Tibial nerve (tissue), 4 donors: ENCODE measurements at regions not wholly inside any gene's neighbourhood (a gene's known extent, or its start where the extent isn't known, plus 50 kb on each side); places are given as distances from the start of the nearest gene placed in this dataset.
"Not testable (repeated sequence)": the region's sequence is repeated elsewhere in the genome, so short reads cannot be mapped to it uniquely, and the experiment has no call there.

Experiments used
- DNase-seq, 2 donors: peaks; one replicate each; pipeline ENCODE4 v3.0.0-alpha.2; 2019; ENCODE audit warnings: low spot score in 2 of 2
- H3K27ac ChIP-seq, 4 donors: fragments of 200-600 bp; sonication (generic) in 3 of 4; one replicate each; pipeline ENCODE4 v1.5.1; 2017 to 2019; ENCODE audit warnings: mild to moderate bottlenecking in 1 of 4
- H3K27me3 ChIP-seq, 2 donors: fragments of 200-600 bp; sonication (generic) in 1 of 2; one replicate each; pipeline versions ENCODE4 v1.5.1 to v1.6.0; 2017 to 2019
- H3K36me3 ChIP-seq, 3 donors: fragments of 200-600 bp; sonication (generic); one replicate each; pipeline ENCODE4 v1.5.1; 2018 to 2019
- H3K4me1 ChIP-seq, 4 donors: fragments of 200-600 bp; sonication (generic) in 3 of 4; one replicate each; pipeline ENCODE4 v1.5.1; 2017 to 2019
- H3K4me3 ChIP-seq, 4 donors: fragments of 200-600 bp; sonication (generic) in 3 of 4; one replicate each; pipeline ENCODE4 v1.5.1; 2017 to 2019; ENCODE audit warnings: mild to moderate bottlenecking in 1 of 4, moderate library complexity in 1 of 4
- H3K9me3 ChIP-seq, 4 donors: fragments of 200-600 bp; sonication (generic) in 3 of 4; one replicate each; pipeline ENCODE4 v1.5.1; 2017 to 2019
- EP300 ChIP-seq, 2 donors: sonication (generic); formaldehyde crosslinking; IDR thresholded peaks; one replicate each; pipeline ENCODE4 v1.6.1; 2017; ENCODE audit warnings: antibody characterized with exemption in 2 of 2, mild to moderate bottlenecking in 1 of 2
- POLR2A ChIP-seq, 2 donors: fragments of 450-650 bp; IDR thresholded peaks; one replicate each; pipeline ENCODE4 v1.6.1; 2017; ENCODE audit warnings: antibody characterized with exemption in 2 of 2, mild to moderate bottlenecking in 2 of 2, moderate library complexity in 2 of 2
- WGBS, 2 donors: methylation state at CpG; one replicate each; pipeline ENCODE4 v1.1.5; 2018; 5-methylcytosine and 5-hydroxymethylcytosine counted together
- TF ChIP-seq, protein P1 (sequence below), 5 experiments: fragments of 200-600 bp in 3 of 5; fragments of 450-650 bp in 2 of 5; sonication (generic) in 3 of 5; IDR thresholded peaks; one replicate each; pipeline ENCODE4 v1.5.1; 2016 to 2019; ENCODE audit warnings: antibody characterized with exemption in 5 of 5, mild to moderate bottlenecking in 3 of 5, moderate library complexity in 2 of 5

DNA sequence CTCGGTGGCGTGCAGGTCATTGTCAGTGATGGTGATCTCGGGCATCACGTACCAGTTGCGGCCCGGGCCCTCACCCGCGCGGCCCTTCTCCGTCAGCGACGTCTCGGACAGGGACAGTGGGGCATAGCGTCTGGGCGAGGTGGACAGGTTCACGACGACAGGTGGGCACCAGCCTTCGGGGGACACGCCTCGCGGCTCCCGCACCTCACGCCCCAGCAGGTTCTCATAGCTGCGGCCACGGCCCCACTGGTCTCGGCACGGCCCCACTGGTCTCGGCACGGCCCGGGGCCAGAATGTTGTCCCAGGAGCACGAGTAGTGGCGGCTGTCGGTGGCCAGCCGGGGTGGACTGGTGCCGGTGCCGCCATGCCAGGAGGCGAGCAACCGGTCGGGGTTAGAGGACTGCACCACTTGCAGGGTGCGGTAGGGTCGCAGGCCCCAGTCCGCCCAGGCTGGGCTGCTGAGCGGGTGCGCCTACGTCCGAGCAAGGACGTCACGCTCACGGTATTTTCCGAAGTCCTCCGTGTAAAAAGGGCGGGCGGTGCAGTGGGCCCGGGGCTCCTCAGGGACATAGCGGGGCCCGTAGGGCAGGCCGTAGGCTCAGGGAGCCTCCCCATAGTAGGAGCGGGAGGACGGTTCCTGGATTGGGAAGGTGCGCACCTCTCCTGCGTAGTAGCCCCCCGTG is 250.5 kb downstream of the ANKRD30B start:
- not testable (repeated sequence) for H3K27ac ChIP-seq, H3K36me3 ChIP-seq, H3K4me1 ChIP-seq, DNase-seq, H3K27me3 ChIP-seq, H3K4me3 ChIP-seq
- peaks cover 0 to 44% (median 0%) of the 10 kb centered on the region in 4 donors for H3K9me3 ChIP-seq
- 96% methylated on average over 54 to 59 of the region's 62 CpGs for WGBS, 2 donors

DNA sequence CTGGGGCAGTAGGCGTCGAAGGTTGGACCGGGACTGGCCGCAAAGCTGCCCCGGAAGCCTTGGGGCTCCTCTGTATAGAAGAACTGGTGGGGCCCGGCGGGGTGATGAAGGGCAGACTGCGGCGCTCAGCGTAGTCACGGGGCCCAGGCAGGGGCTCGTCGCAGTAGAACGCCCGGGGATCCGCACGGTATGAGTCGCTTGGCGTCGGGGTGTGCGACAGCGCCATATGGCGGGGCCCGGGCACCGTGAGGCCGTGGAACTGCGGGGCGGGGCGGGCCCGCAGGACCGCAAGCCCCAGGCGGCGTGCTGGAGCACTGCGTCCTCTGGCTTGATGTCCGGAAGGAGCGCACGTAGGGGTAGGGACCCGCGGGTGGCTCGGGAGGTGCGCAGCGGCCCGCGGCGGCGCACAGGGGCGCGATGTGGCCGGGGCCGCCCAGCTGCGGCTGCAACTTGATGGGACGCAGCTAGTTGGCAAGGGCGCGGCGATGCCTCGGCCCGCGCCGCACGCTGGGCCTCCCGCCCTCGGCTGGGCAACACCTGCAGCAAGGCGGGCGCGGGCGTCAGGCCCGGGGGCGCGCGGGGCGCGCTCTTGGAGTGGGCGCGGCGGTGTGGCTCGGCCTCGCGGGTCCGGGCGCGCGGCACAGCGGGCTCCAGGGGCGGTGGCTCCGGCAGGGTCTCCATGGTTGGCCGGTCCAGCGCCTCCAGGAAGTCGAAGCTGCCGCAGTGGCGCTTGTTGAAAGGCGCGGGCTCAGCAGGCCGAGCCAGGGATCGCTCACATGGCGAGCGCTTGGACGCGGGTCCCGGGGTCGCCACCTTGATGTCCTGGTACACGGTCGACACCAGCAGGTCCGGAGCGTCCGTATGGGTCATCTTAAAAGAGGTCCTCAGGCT is 251.4 kb downstream of the ANKRD30B start:
- Histone ChIP-seq H3K36me3 (no peaks in the 10 kb centered on the region), H3K4me3 (peak overlapping the region in 1 of 4 donors; percentile 37), H3K4me1 (no peaks in the 10 kb centered on the region), H3K27ac (no peak overlapping the region), H3K9me3 (peaks cover 0 to 44% (median 0%) of the 10 kb centered on the region in 4 donors), H3K27me3 (no peaks in the 10 kb centered on the region)
- TF ChIP-seq, protein P1, sequence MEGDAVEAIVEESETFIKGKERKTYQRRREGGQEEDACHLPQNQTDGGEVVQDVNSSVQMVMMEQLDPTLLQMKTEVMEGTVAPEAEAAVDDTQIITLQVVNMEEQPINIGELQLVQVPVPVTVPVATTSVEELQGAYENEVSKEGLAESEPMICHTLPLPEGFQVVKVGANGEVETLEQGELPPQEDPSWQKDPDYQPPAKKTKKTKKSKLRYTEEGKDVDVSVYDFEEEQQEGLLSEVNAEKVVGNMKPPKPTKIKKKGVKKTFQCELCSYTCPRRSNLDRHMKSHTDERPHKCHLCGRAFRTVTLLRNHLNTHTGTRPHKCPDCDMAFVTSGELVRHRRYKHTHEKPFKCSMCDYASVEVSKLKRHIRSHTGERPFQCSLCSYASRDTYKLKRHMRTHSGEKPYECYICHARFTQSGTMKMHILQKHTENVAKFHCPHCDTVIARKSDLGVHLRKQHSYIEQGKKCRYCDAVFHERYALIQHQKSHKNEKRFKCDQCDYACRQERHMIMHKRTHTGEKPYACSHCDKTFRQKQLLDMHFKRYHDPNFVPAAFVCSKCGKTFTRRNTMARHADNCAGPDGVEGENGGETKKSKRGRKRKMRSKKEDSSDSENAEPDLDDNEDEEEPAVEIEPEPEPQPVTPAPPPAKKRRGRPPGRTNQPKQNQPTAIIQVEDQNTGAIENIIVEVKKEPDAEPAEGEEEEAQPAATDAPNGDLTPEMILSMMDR (IDR thresholded peaks at IDR 0.05) = no peak
- TF ChIP-seq EP300 (IDR thresholded peaks at IDR 0.05) (no peak), POLR2A (IDR thresholded peaks at IDR 0.05) (no peak)
- 49 to 52% methylated on average over 13 to 68 of the region's 105 CpGs for WGBS, 2 donors
- no peak for DNase-seq

DNA sequence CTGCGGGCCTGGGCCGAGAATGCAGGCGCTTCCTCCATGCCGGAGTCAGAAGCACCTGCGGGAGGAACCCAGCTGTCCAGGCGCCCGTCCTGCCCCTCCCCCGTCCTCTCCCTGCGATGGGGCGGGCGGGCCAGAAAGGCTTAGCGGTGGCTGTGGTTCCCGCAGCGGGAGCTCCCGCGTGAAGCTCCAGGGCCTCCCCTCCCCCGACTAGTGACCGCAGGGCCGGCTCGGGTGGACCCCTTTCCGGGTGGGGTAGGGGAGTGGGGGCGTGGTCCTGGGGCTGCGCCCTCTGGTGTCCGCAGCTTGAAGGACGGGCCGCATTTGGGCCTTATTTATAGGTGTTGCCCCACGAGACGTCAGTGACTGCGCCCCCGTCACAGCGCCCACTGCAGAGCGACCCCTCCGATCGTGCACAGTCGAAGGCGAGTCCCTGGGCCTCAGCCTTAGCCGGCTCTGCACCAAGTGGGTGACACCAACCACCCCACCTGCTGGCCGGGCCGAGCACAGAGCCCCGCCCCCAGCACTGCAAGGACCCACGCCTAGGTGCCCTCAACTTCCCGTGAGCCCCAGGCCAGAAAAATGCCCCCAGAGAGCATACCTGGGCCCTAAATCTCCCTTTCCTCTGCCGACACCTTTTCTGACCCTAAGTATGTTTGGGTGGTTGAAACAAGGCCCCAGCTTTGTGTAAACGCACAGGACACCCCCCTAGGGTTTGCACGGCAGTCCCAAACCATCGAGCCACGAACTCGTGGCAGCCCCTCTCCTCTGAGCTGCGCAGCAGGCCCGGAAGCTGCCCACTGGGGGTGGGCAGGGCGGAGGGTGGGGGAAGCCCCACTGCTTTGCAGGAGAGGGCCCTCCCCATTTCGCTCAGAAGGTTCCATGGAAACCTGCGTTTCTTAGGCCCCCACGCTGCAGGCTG is 252.4 kb downstream of the ANKRD30B start:
- not testable (repeated sequence) for H3K36me3 ChIP-seq, DNase-seq, H3K27me3 ChIP-seq, H3K4me1 ChIP-seq, H3K27ac ChIP-seq
- 73 to 88% methylated on average over 15 to 42 of the region's 54 CpGs for WGBS, 2 donors
- H3K9me3 ChIP-seq = peaks cover 0 to 44% (median 0%) of the 10 kb centered on the region in 4 donors
- peak overlapping the region in 1 of 4 donors; percentile 37 for H3K4me3 ChIP-seq

DNA sequence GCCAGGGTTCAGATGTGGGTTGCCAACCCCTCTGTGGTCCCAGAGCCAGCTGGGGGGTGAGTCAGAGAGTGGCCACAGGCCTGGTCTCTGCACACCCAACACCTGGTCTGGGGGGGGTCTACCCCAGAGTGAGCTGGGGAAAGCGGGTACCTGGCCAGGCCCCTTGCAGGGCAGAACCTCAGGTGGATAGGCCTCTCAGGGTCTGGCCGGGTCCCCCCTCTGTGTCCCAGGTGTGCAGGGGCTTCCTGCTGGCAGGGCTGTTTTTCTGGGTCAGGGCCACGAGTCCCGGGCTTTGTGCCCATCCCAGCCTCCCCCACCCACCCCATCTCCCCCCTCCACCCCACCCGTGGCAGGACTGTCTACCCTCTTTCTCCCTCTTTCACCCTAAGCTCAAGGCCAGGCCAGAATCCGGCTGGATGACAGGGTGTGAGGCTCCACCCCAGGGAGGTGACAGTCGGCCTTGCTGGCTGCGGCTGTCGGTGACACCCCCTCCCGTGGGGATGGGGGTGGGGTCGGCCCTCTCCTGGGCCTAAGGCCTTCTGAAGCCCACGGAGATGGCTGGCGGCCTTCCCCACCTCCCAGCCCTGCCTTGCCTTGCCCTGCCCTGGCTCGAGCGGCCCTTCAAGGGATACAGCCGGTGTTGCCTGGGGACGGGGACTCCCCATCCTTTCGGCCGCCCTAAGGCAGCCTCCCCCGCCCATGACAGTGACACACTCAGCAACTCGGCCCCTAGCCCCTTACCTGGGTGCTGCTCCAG is 253.2 kb downstream of the ANKRD30B start:
- not testable (repeated sequence) for H3K27me3 ChIP-seq, H3K4me3 ChIP-seq, H3K27ac ChIP-seq, H3K4me1 ChIP-seq, DNase-seq, H3K36me3 ChIP-seq
- WGBS, 2 donors = 86 to 91% methylated on average over 15 to 18 of the region's 21 CpGs
- peaks cover 0 to 44% (median 0%) of the 10 kb centered on the region in 4 donors for H3K9me3 ChIP-seq

DNA sequence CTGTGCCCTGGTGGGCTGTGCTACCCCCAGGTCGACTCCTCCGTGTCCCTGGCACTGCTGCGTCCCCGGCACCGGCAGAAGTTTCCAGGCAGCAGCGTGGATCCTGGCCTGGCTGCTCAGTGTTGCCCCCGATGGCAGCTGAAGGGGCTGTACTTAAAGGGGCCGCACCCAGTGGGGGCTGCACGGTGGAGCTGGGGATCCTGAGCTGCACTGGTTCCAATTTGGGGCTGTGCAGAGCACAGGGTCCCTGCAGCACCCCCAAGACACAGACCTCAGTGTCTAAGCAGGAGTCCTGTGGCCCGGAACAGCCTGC is 253.8 kb downstream of the ANKRD30B start:
- H3K4me3 ChIP-seq, H3K27me3 ChIP-seq, H3K4me1 ChIP-seq, H3K27ac ChIP-seq, H3K36me3 ChIP-seq, DNase-seq: not testable (repeated sequence)
- H3K9me3 ChIP-seq = peaks cover 0 to 44% (median 0%) of the 10 kb centered on the region in 4 donors
- 68 to 80% methylated on average over 3 to 10 of the region's 10 CpGs for WGBS, 2 donors

DNA sequence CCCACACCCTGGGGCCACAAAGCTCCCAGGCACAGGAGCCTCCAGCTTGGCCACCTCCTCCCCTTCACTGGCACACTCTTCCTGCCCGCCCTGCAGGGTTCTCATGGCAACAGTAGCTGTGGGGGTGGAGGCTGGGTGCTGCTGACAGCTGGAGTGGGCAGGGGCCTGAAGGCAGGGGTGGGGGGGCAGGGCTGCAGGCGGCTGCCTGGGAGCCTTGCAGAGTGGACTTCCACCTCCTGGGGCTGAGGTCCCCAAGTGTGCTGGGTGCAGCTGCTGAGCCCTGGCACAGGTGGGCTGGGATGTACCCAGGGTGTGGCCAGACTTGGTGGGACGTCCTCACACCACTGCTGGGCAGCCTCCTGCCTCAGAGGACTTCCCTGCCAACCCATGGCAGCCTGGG is 254.8 kb downstream of the ANKRD30B start:
- not testable (repeated sequence) for H3K4me1 ChIP-seq, H3K36me3 ChIP-seq, H3K27ac ChIP-seq, H3K4me3 ChIP-seq, DNase-seq, H3K27me3 ChIP-seq
- peaks cover 0 to 36% (median 0%) of the 10 kb centered on the region in 4 donors for H3K9me3 ChIP-seq
- WGBS, 2 donors = 0 to 17% methylated on average over 1 of the region's 3 CpGs

DNA sequence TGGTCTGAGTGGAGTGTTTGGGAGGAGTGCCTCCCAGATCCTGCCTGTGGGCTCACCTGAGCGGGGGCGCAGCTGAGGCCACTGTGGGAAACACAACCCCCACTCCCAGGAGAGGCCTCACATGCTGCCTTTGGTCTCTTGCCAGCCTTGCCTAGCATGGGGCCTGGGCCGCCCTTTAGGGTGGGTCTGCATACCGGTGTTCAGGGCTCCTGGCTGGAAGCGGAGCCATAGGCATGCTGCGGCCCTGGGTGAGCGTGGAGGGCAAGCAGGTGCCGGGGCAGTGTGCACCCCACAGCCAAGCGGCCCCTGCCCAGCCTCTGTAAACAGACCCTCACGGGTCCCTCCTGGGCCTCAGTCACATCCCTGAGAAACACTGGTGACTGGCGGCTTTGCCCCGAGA is 255.3 kb downstream of the ANKRD30B start:
- H3K9me3 ChIP-seq = peaks cover 0 to 32% (median 0%) of the 10 kb centered on the region in 4 donors
- H3K4me3 ChIP-seq, H3K36me3 ChIP-seq, H3K4me1 ChIP-seq, H3K27me3 ChIP-seq, H3K27ac ChIP-seq, DNase-seq: not testable (repeated sequence)
- WGBS, 2 donors = 88% methylated on average over 3 of the region's 12 CpGs; no CpG with 5 or more reads in 1 of the 2 donors

DNA sequence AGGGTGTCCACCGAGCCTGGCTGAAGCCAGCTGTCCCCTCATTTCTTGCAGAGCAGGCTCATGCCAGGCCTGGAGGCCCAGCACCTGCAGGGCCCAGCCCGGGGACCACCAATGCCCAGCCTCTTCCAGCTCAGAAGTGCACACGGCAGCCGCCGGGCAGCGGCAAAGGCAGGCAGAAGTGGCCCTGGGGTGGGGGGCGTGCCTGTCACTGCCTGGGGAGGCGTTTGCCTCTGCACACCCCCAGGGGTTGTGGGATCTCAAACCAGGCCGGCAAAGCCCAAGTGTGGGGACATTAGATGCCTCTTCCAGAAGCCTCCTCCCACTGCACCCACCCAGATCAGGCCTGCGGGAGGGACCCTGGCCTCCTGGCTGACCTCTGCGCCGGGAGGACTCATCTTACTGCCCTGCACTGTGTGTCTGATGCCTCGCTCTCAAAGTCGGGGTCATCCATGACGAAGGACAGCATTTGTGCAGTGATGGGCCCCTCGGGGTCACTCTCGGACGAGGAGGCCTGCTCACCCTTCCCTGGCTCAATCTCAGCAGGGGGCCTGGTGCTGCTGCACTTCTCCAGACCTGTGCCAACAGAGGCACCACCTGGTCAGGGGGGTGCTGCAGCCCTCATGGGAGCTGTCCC is 255.8 kb downstream of the ANKRD30B start:
- not testable (repeated sequence) for H3K27me3 ChIP-seq, H3K4me1 ChIP-seq, DNase-seq, H3K36me3 ChIP-seq, H3K4me3 ChIP-seq, H3K27ac ChIP-seq
- peaks cover 0 to 26% (median 0%) of the 10 kb centered on the region in 4 donors for H3K9me3 ChIP-seq
- 79 to 94% methylated on average over 5 to 16 of the region's 18 CpGs for WGBS, 2 donors

DNA sequence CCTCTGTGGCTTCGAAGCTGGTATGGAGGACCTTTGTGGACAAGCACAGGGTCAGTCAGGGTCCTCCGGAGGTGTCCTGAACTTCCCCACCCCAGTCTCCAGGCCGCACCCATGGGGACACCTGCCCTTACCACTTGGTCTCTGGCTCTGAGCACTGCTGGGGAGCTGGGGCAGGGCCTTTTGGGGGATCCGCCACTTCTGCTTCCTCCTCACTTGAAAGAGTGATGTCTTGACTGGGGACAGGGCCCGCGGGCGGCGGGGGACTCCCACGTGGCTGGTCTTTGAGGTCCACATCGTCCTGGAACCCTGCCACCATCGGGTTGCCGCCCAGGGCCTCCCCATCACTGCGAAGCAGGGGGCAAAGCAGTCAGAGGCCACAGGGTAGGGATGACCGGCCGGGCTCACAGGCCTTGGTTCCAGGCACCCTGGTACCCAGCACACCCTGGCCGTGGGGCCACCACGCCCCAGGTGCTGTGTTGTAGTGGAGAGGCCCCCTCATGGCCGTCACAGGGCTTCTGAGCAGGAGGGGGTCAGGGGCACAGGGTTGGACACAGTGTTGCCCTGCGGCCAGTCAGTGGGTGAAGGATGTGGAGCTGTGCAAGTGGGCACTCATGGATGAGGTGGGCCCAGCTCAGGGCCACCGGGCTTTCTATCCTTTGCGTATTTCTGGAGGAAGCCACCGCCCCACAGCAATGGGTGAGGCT is 256.4 kb downstream of the ANKRD30B start:
- not testable (repeated sequence) for H3K4me1 ChIP-seq, DNase-seq, H3K27me3 ChIP-seq, H3K36me3 ChIP-seq, H3K27ac ChIP-seq, H3K4me3 ChIP-seq
- H3K9me3 ChIP-seq = peaks cover 0 to 20% (median 0%) of the 10 kb centered on the region in 4 donors
- WGBS, 2 donors = 85% methylated on average over 6 to 18 of the region's 22 CpGs
